Vagina (tissue), 2 donors: ENCODE measurements at regions not wholly inside any gene's neighbourhood (a gene's known extent, or its start where the extent isn't known, plus 50 kb on each side); places are given as distances from the start of the nearest gene placed in this dataset.

Experiments
- DNase-seq, 2 donors: peaks; one replicate each; pipeline ENCODE4 v3.0.0-alpha.2; 2017; ENCODE audit errors: extremely low spot score in 2 of 2
- H3K27ac ChIP-seq: fragments of 200-600 bp; sonication (generic); one replicate; pipeline ENCODE4 v1.5.1; 2019
- H3K27me3 ChIP-seq: fragments of 200-600 bp; sonication (generic); one replicate; pipeline ENCODE4 v1.5.1; 2019
- H3K36me3 ChIP-seq, 2 donors: fragments of 200-600 bp; sonication (generic); one replicate each; pipeline ENCODE4 v1.5.1; 2017 to 2019
- H3K4me1 ChIP-seq: fragments of 200-600 bp; sonication (generic); one replicate; pipeline ENCODE4 v1.5.1; 2019
- H3K4me3 ChIP-seq, 2 donors: fragments of 200-600 bp; sonication (generic); 1 replicate in 1 of 2; 2 replicates in 1 of 2; pipeline ENCODE4 v1.5.1; 2016 to 2019
- H3K9me3 ChIP-seq: fragments of 200-600 bp; sonication (generic); one replicate; pipeline ENCODE4 v1.5.1; 2019
- CTCF ChIP-seq, 3 experiments: fragments of 450-650 bp in 2 of 3; fragments of 200-600 bp in 1 of 3; sonication (generic) in 1 of 3; IDR thresholded peaks; one replicate each; pipeline ENCODE4 v1.5.1; 2017 to 2019; ENCODE audit warnings: antibody characterized with exemption in 3 of 3, mild to moderate bottlenecking in 2 of 3, moderate library complexity in 2 of 3
- POLR2A ChIP-seq, 2 donors: fragments of 450-650 bp; IDR thresholded peaks; one replicate each; pipeline ENCODE4 v1.6.1; 2017; ENCODE audit warnings: antibody characterized with exemption in 2 of 2, mild to moderate bottlenecking in 2 of 2, moderate library complexity in 2 of 2
- POLR2AphosphoS5 ChIP-seq, 2 donors: sonication (generic); formaldehyde crosslinking; IDR thresholded peaks; one replicate each; pipeline ENCODE4 v1.9.0; 2017; ENCODE audit warnings: antibody characterized with exemption in 2 of 2, mild to moderate bottlenecking in 2 of 2, low read depth in 1 of 2; ENCODE audit not compliant: insufficient read depth in 1 of 2
- intact Hi-C: fragments of 100-400 bp; cut with DNase I; formaldehyde crosslinking; loops from one replicate; pipeline ENCODE4 v1.15.1; 2023

- no peak overlapping the region for H3K4me3 ChIP-seq
- TF ChIP-seq CTCF (IDR thresholded peaks at IDR 0.05) = no peak
- no peak for TF ChIP-seq POLR2AphosphoS5 (IDR thresholded peaks at IDR 0.05; ENCODE audit: insufficient read depth in 1 of 2, low read depth in 1 of 2)
- no peak for TF ChIP-seq POLR2A (IDR thresholded peaks at IDR 0.05)
- no peak overlapping the region for H3K27ac ChIP-seq
- no peaks in the 10 kb centered on the region for H3K9me3 ChIP-seq
- no peaks in the 10 kb centered on the region for H3K27me3 ChIP-seq
- H3K4me1 ChIP-seq = no peaks in the 10 kb centered on the region
- DNase-seq = no peak
- intact Hi-C loops = no loop called here
- H3K36me3 ChIP-seq = no peaks in the 10 kb centered on the region
These were observed 170.7 kb downstream of the ERMARD start for GRCh38 chr6:169921853-169922824.

- H3K9me3 ChIP-seq = no peaks in the 10 kb centered on the region
- no peak overlapping the region for H3K27ac ChIP-seq
- DNase-seq = no peak
- intact Hi-C loops = no loop called here
- no peaks in the 10 kb centered on the region for H3K4me1 ChIP-seq
- no peaks in the 10 kb centered on the region for H3K27me3 ChIP-seq
- H3K4me3 ChIP-seq = no peak overlapping the region
- TF ChIP-seq CTCF (IDR thresholded peaks at IDR 0.05) (no peak), POLR2AphosphoS5 (IDR thresholded peaks at IDR 0.05; ENCODE audit: insufficient read depth in 1 of 2, low read depth in 1 of 2) (no peak)
- H3K36me3 ChIP-seq = no peaks in the 10 kb centered on the region
These were observed 169.8 kb downstream of the ERMARD start for GRCh38 chr6:169921217-169921616.

GRCh38 chr6:169920359-169921020 is 169.1 kb downstream of the ERMARD start:
- H3K27me3 ChIP-seq = no peaks in the 10 kb centered on the region
- no peak overlapping the region for H3K4me3 ChIP-seq
- no peaks in the 10 kb centered on the region for H3K9me3 ChIP-seq
- no peaks in the 10 kb centered on the region for H3K4me1 ChIP-seq
- H3K36me3 ChIP-seq = no peaks in the 10 kb centered on the region
- no peak for DNase-seq
- H3K27ac ChIP-seq = no peak overlapping the region
- TF ChIP-seq POLR2A (IDR thresholded peaks at IDR 0.05) = no peak
- TF ChIP-seq CTCF (IDR thresholded peaks at IDR 0.05) = no peak
- TF ChIP-seq POLR2AphosphoS5 (IDR thresholded peaks at IDR 0.05; ENCODE audit: insufficient read depth in 1 of 2, low read depth in 1 of 2) = no peak
- intact Hi-C loops = no loop called here

- H3K36me3 ChIP-seq = no peaks in the 10 kb centered on the region
- TF ChIP-seq CTCF (IDR thresholded peaks at IDR 0.05) (no peak), POLR2A (IDR thresholded peaks at IDR 0.05) (no peak), POLR2AphosphoS5 (IDR thresholded peaks at IDR 0.05; ENCODE audit: insufficient read depth in 1 of 2, low read depth in 1 of 2) (no peak)
- H3K4me3 ChIP-seq = no peak overlapping the region
- H3K4me1 ChIP-seq = no peaks in the 10 kb centered on the region
- no peak for DNase-seq
- no peaks in the 10 kb centered on the region for H3K9me3 ChIP-seq
- intact Hi-C loops = no loop called here
- H3K27ac ChIP-seq = no peak overlapping the region
- H3K27me3 ChIP-seq = no peaks in the 10 kb centered on the region
These were observed 167.6 kb downstream of the ERMARD start for GRCh38 chr6:169918954-169919549.
